GM12878 (cell line): ENCODE measurements at regions not wholly inside any gene's neighbourhood (a gene's known extent, or its start where the extent isn't known, plus 50 kb on each side); places are given as distances from the start of the nearest gene placed in this dataset.

ENCODE experiments used
- ATAC-seq: fragments of 200-7000 bp; cut with Tn5 transposase; 3 replicates; pipeline ENCODE4 v1.9.1; 2020; ENCODE audit warnings: mild to moderate bottlenecking, moderate library complexity
- BruUV-seq: library from RNA; stranded (reverse); fragments of 400-500 nt; replicated peaks from 2 replicates; lab custom pipeline; 2021; lab: Mats Ljungman, UMichigan
- CTCF ChIA-PET: fragments of 300-600 bp; sonication (Branson Sonifier 250); formaldehyde crosslinking; extraction: SDS; loops from one replicate; lab custom pipeline; 2021; ENCODE audit warnings: inconsistent platforms; lab: Yijun Ruan, JAX
- POLR2A ChIA-PET: fragments of 350-600 bp; formaldehyde crosslinking; extraction: SDS; loops from one replicate; lab custom pipeline; 2021; ENCODE audit warnings: inconsistent platforms; lab: Charles Lee
- RAD21 ChIA-PET: fragments of 300-600 bp; sonication (Branson Sonifier 250); formaldehyde crosslinking; loops from one replicate; lab custom pipeline; 2023; ENCODE audit warnings: antibody characterized with exemption; ENCODE audit not compliant: unreplicated experiment; lab: Charles Lee
- SMC1A ChIA-PET: fragments of 300-600 bp; sonication (Branson Sonifier 250); formaldehyde crosslinking; loops from one replicate; lab custom pipeline; 2023; ENCODE audit not compliant: unreplicated experiment, uncharacterized antibody; lab: Charles Lee
- DNase-seq: peaks from one replicate; pipeline ENCODE4 v3.0.0-alpha.2; 2011; ENCODE audit warnings: low read depth, low spot score
- FAIRE-seq: peaks from 3 replicates; lab custom pipeline; 2011; peaks lifted over from hg19 to GRCh38; lab: Jason Lieb, UNC
- H2AFZ ChIP-seq: 2 replicates; pipeline ENCODE4 v1.6.0; 2011; ENCODE audit warnings: low read depth, low read length, control low read depth; ENCODE audit not compliant: control insufficient read depth
- H3K27ac ChIP-seq: 2 replicates; pipeline ENCODE4 v1.5.1; 2011; ENCODE audit warnings: control low read depth; ENCODE audit not compliant: control insufficient read depth, insufficient read depth
- H3K27me3 ChIP-seq, 2 experiments: replicated peaks in 1 of 2; 2 replicates each; pipeline versions ENCODE4 v1.6.0 to v1.6.1; 2011; ENCODE audit warnings: low read length in 1 of 2; ENCODE audit not compliant: control insufficient read depth in 2 of 2, insufficient read depth in 2 of 2
- H3K36me3 ChIP-seq, 2 experiments: 2 replicates each; pipeline ENCODE4 v1.5.1; 2011; ENCODE audit warnings: low read length in 1 of 2; ENCODE audit not compliant: control insufficient read depth in 2 of 2, insufficient read depth in 2 of 2
- H3K4me1 ChIP-seq: 2 replicates; pipeline ENCODE4 v1.6.1; 2011; ENCODE audit warnings: mild to moderate bottlenecking, low read length, moderate library complexity, mixed read lengths; ENCODE audit not compliant: control insufficient read depth, insufficient read depth
- H3K4me2 ChIP-seq: 2 replicates; pipeline ENCODE4 v1.6.0; 2011; ENCODE audit warnings: control low read depth; ENCODE audit not compliant: control insufficient read depth, insufficient read depth
- H3K4me3 ChIP-seq: fragments of 200-600 bp; sonication (generic); 2 replicates; pipeline ENCODE4 v1.5.1; 2016
- H3K79me2 ChIP-seq: 2 replicates; pipeline ENCODE4 v1.6.0; 2011; ENCODE audit warnings: low read length; ENCODE audit not compliant: control insufficient read depth, insufficient read depth
- H3K9ac ChIP-seq: 2 replicates; pipeline ENCODE4 v1.8.0; 2011; ENCODE audit warnings: low read length, control low read depth, mixed read lengths; ENCODE audit not compliant: control insufficient read depth, insufficient read depth
- H3K9me3 ChIP-seq: replicated peaks from 3 replicates; pipeline ENCODE4 v1.5.1; 2011; ENCODE audit warnings: mild to moderate bottlenecking, low read length; ENCODE audit not compliant: control insufficient read depth, insufficient read depth
- H4K20me1 ChIP-seq: 2 replicates; pipeline ENCODE4 v1.6.0; 2011; ENCODE audit not compliant: control insufficient read depth, insufficient read depth
- ATF7 ChIP-seq: fragments of 450-650 bp; IDR thresholded peaks from 2 replicates; pipeline ENCODE4 v1.6.1; 2016; ENCODE audit warnings: low read depth, mild to moderate bottlenecking
- BHLHE40 ChIP-seq, 2 experiments: fragments of 450-650 bp in 1 of 2; IDR thresholded peaks; 2 replicates each; pipeline ENCODE4 v1.6.1; 2011 to 2017; ENCODE audit warnings: low read depth in 2 of 2, borderline replicate concordance in 1 of 2, improper control_type of control experiment in 1 of 2, low read length in 1 of 2, mild to moderate bottlenecking in 1 of 2
- CBFB ChIP-seq: IDR thresholded peaks from 2 replicates; pipeline ENCODE4 v1.6.1; 2016; ENCODE audit warnings: antibody characterized with exemption, low read depth
- CBX3 ChIP-seq: fragments of 200-600 bp; sonication (generic); IDR thresholded peaks from 2 replicates; pipeline ENCODE4 v1.6.1; 2016; ENCODE audit warnings: low read depth, borderline replicate concordance
- EP300 ChIP-seq, 2 experiments: fragments of 150-350 bp in 1 of 2; IDR thresholded peaks; 2 replicates each; pipeline ENCODE4 v1.6.1; 2011 to 2012; ENCODE audit warnings: low read depth in 2 of 2, low read length in 2 of 2, borderline replicate concordance in 1 of 2, improper control_type of control experiment in 1 of 2, inconsistent platforms in 1 of 2; ENCODE audit not compliant: control insufficient read depth in 1 of 2
- ESRRA ChIP-seq: IDR thresholded peaks from 2 replicates; pipeline ENCODE4 v1.6.1; 2012; ENCODE audit warnings: mild to moderate bottlenecking, low read length, improper control_type of control experiment
- GATAD2B ChIP-seq: fragments of 450-650 bp; conservative IDR thresholded peaks from 2 replicates; pipeline ENCODE4 v1.6.1; 2017; ENCODE audit warnings: low read depth, mild to moderate bottlenecking, moderate library complexity
- HDAC2 ChIP-seq: fragments of 200-600 bp; sonication (generic); IDR thresholded peaks from 2 replicates; pipeline ENCODE4 v1.6.1; 2017
- IRF4 ChIP-seq: IDR thresholded peaks from 2 replicates; pipeline ENCODE4 v1.6.1; 2011; ENCODE audit warnings: low read depth, low read length
- MTA3 ChIP-seq: IDR thresholded peaks from 2 replicates; pipeline ENCODE4 v1.6.1; 2012; ENCODE audit warnings: low read length, inconsistent platforms, borderline replicate concordance
- MYC ChIP-seq: IDR thresholded peaks from 2 replicates; pipeline ENCODE4 v1.6.1; 2011; ENCODE audit warnings: mild to moderate bottlenecking, low read length, moderate library complexity, inconsistent platforms; ENCODE audit not compliant: insufficient read depth, insufficient replicate concordance, insufficient read length, severe bottlenecking
- NRF1 ChIP-seq: conservative IDR thresholded peaks from 2 replicates; pipeline ENCODE4 v1.6.1; 2011; ENCODE audit warnings: mild to moderate bottlenecking, low read depth, low read length, improper control_type of control experiment
- POLR2AphosphoS5 ChIP-seq: IDR thresholded peaks from 2 replicates; pipeline ENCODE4 v1.6.1; 2011; ENCODE audit warnings: mild to moderate bottlenecking, low read length, inconsistent platforms
- SIN3A ChIP-seq: IDR thresholded peaks from 2 replicates; pipeline ENCODE4 v1.6.1; 2012; ENCODE audit warnings: low read depth, low read length, improper control_type of control experiment
- SMARCA5 ChIP-seq: fragments of 450-650 bp; IDR thresholded peaks from 2 replicates; pipeline ENCODE4 v1.6.1; 2017; ENCODE audit warnings: mild to moderate bottlenecking
- WGBS: methylation state at CpG from one replicate; pipeline ENCODE4 v1.1.6; 2016; ENCODE audit warnings: low lambda C conversion rate; ENCODE audit not compliant: insufficient replicate concordance, insufficient coverage; ENCODE audit errors: missing lambda C conversion rate; 5-methylcytosine and 5-hydroxymethylcytosine counted together
- in situ Hi-C: fragments of 300-500 bp; cut with MboI; formaldehyde crosslinking; loops from 9 replicates; pipeline ENCODE4 v1.14.3; 2018; ENCODE audit warnings: mixed read lengths
- intact Hi-C: fragments of 100-400 bp; cut with micrococcal nuclease; formaldehyde crosslinking; loops from one replicate; pipeline ENCODE4 v1.14.2; 2022; ENCODE audit not compliant: unreplicated experiment
- TF ChIP-seq, protein P1 (sequence below): IDR thresholded peaks from 2 replicates; pipeline ENCODE4 v1.6.1; 2012; ENCODE audit warnings: low read depth, low read length, improper control_type of control experiment
- TF ChIP-seq, protein P2 (sequence below): fragments of 450-650 bp; IDR thresholded peaks from 2 replicates; pipeline ENCODE4 v1.6.1; 2017; ENCODE audit warnings: mild to moderate bottlenecking, moderate library complexity
- TF ChIP-seq, protein P3 (sequence below): IDR thresholded peaks from 2 replicates; pipeline ENCODE4 v1.6.1; 2012; ENCODE audit warnings: low read depth, low read length, improper control_type of control experiment

DNA sequence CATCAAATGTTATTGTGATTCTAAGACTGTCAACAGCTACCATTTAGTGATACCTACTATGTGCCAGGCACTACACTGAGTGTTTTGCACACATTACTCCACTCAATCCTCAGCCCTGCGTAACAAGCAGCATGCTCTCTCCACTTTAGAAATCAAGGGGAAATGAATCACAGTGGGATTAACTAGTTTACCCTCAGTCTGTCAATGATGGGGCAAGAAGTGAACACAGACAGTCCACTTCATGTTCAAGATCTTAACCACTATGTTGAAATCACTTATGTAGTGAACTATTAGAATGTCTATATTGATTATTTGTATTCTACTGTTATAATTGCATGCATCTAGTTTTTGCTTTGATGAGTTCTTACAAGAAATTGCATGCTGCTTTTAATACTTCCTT, 165.3 kb downstream of the LTN1 start:
- no peaks in the 10 kb centered on the region; the same call in 2 of the 3 replicates for H3K9me3 ChIP-seq
- in situ Hi-C loops, result no loop called here
- no peak overlapping the region for H3K27ac ChIP-seq
- no peak overlapping the region for H2AFZ ChIP-seq
- ChIA-PET CTCF (no interaction called here), SMC1A (interaction anchor here (0.8 kb wide), 1 partner anchor 140 kb away, joined by 3 read pairs; no protein-coding TSS in a partner anchor), RAD21 (no interaction called here), POLR2A (no interaction called here)
- no peaks in the 10 kb centered on the region for H3K36me3 ChIP-seq
- H3K79me2 ChIP-seq, result no peaks in the 10 kb centered on the region
- no peaks in the 10 kb centered on the region for H3K27me3 ChIP-seq
- no peak for ATAC-seq
- no peak for DNase-seq
- 0% methylated on average over 1 of the region's 1 CpG for WGBS
- intact Hi-C loops, result no loop called here
- no peak overlapping the region for H3K4me2 ChIP-seq
- H3K4me1 ChIP-seq, result no peaks in the 10 kb centered on the region
- BruUV-seq, result no TSS peak
- H3K9ac ChIP-seq, result no peak overlapping the region
- FAIRE-seq, result no peak
- no peak overlapping the region for H3K4me3 ChIP-seq
- H4K20me1 ChIP-seq, result no peaks in the 10 kb centered on the region
- TF ChIP-seq, protein P1, sequence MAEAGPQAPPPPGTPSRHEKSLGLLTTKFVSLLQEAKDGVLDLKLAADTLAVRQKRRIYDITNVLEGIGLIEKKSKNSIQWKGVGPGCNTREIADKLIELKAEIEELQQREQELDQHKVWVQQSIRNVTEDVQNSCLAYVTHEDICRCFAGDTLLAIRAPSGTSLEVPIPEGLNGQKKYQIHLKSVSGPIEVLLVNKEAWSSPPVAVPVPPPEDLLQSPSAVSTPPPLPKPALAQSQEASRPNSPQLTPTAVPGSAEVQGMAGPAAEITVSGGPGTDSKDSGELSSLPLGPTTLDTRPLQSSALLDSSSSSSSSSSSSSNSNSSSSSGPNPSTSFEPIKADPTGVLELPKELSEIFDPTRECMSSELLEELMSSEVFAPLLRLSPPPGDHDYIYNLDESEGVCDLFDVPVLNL, result no peak
- TF ChIP-seq EP300 (IDR thresholded peaks at IDR 0.05; ENCODE audit: borderline replicate concordance in 1 of 2, control insufficient read depth in 1 of 2, low read depth in 2 of 2, low read length in 2 of 2) (no peak), ESRRA (no peak), ATF7 (no peak), MTA3 (no peak), CBX3 (no peak), SMARCA5 (no peak), NRF1 (no peak), HDAC2 (no peak), CBFB (no peak), IRF4 (no peak), GATAD2B (no peak), POLR2AphosphoS5 (no peak), SIN3A (no peak), BHLHE40 (IDR thresholded peaks at IDR 0.05; ENCODE audit: borderline replicate concordance in 1 of 2, low read depth in 2 of 2, low read length in 1 of 2) (no peak), MYC (no peak)
- TF ChIP-seq, protein P2, sequence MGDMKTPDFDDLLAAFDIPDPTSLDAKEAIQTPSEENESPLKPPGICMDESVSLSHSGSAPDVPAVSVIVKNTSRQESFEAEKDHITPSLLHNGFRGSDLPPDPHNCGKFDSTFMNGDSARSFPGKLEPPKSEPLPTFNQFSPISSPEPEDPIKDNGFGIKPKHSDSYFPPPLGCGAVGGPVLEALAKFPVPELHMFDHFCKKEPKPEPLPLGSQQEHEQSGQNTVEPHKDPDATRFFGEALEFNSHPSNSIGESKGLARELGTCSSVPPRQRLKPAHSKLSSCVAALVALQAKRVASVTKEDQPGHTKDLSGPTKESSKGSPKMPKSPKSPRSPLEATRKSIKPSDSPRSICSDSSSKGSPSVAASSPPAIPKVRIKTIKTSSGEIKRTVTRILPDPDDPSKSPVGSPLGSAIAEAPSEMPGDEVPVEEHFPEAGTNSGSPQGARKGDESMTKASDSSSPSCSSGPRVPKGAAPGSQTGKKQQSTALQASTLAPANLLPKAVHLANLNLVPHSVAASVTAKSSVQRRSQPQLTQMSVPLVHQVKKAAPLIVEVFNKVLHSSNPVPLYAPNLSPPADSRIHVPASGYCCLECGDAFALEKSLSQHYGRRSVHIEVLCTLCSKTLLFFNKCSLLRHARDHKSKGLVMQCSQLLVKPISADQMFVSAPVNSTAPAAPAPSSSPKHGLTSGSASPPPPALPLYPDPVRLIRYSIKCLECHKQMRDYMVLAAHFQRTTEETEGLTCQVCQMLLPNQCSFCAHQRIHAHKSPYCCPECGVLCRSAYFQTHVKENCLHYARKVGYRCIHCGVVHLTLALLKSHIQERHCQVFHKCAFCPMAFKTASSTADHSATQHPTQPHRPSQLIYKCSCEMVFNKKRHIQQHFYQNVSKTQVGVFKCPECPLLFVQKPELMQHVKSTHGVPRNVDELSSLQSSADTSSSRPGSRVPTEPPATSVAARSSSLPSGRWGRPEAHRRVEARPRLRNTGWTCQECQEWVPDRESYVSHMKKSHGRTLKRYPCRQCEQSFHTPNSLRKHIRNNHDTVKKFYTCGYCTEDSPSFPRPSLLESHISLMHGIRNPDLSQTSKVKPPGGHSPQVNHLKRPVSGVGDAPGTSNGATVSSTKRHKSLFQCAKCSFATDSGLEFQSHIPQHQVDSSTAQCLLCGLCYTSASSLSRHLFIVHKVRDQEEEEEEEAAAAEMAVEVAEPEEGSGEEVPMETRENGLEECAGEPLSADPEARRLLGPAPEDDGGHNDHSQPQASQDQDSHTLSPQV, result no peak
- TF ChIP-seq, protein P3, sequence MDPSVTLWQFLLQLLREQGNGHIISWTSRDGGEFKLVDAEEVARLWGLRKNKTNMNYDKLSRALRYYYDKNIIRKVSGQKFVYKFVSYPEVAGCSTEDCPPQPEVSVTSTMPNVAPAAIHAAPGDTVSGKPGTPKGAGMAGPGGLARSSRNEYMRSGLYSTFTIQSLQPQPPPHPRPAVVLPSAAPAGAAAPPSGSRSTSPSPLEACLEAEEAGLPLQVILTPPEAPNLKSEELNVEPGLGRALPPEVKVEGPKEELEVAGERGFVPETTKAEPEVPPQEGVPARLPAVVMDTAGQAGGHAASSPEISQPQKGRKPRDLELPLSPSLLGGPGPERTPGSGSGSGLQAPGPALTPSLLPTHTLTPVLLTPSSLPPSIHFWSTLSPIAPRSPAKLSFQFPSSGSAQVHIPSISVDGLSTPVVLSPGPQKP, result no peak
